Hepatocyte (in vitro differentiated cells): ENCODE measurements at regions not wholly inside any gene's neighbourhood (a gene's known extent, or its start where the extent isn't known, plus 50 kb on each side); places are given as distances from the start of the nearest gene placed in this dataset.

Experiments used
- CTCF ChIP-seq: fragments of 200-600 bp; sonication (generic); IDR thresholded peaks from 2 replicates; pipeline ENCODE4 v1.5.1; 2016; ENCODE audit warnings: antibody characterized with exemption, mild to moderate bottlenecking; ENCODE audit not compliant: poor library complexity
- EZH2 ChIP-seq: fragments of 200-600 bp; sonication (generic); IDR thresholded peaks from 2 replicates; pipeline ENCODE4 v1.6.1; 2016; ENCODE audit warnings: antibody characterized with exemption, mild to moderate bottlenecking, borderline replicate concordance

- TF ChIP-seq CTCF, result no peak
- TF ChIP-seq EZH2, result no peak
Observed at GRCh38 chr3:81967393-81967792, 205.9 kb upstream of the GBE1 start.
